ENCODE measurements at regions not wholly inside any gene's neighbourhood (a gene's known extent, or its start where the extent isn't known, plus 50 kb on each side); places are given as distances from the start of the nearest gene placed in this dataset.

DNA sequence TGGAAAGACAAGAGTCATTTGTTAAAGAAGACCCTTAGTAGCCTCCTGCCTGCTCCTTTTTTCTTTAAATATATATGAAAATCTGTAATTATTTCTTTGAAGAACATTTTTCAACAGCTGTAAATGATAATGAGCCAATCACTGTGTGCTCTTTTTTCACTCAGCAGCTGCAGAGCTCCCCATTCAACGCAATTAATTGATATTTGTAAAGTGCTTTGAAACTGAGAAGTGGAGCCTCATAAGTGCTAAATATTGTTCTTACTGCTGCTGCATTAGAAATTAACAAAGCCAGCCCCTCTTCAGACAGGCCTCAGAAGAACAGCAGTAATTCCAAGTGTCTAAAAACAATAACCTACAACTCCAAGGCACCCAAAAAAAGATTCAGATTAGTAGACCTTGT lies 224.3 kb downstream of the GXYLT1 start:
- TF ChIP-seq, protein P1, sequence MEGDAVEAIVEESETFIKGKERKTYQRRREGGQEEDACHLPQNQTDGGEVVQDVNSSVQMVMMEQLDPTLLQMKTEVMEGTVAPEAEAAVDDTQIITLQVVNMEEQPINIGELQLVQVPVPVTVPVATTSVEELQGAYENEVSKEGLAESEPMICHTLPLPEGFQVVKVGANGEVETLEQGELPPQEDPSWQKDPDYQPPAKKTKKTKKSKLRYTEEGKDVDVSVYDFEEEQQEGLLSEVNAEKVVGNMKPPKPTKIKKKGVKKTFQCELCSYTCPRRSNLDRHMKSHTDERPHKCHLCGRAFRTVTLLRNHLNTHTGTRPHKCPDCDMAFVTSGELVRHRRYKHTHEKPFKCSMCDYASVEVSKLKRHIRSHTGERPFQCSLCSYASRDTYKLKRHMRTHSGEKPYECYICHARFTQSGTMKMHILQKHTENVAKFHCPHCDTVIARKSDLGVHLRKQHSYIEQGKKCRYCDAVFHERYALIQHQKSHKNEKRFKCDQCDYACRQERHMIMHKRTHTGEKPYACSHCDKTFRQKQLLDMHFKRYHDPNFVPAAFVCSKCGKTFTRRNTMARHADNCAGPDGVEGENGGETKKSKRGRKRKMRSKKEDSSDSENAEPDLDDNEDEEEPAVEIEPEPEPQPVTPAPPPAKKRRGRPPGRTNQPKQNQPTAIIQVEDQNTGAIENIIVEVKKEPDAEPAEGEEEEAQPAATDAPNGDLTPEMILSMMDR (IDR thresholded peaks at IDR 0.05; ENCODE audit: partially characterized antibody, unreplicated experiment): no peak
- H3K9me3 Mint-ChIP-seq (ENCODE audit: unreplicated experiment): no peaks in the 10 kb centered on the region
- no peaks in the 10 kb centered on the region for H3K36me3 Mint-ChIP-seq (ENCODE audit: unreplicated experiment)

GRCh38 chr12:41919526-41920261 lies 225.0 kb downstream of the GXYLT1 start:
- Mint-ChIP-seq H3K9me3 (ENCODE audit: unreplicated experiment) (no peaks in the 10 kb centered on the region), H3K27ac (ENCODE audit: unreplicated experiment) (peak overlapping the region; percentile 96), H3K4me1 (ENCODE audit: low read depth, unreplicated experiment) (peaks cover 34% of the 10 kb centered on the region), H3K27me3 (ENCODE audit: unreplicated experiment) (peaks cover 9% of the 10 kb centered on the region), H3K36me3 (ENCODE audit: unreplicated experiment) (no peaks in the 10 kb centered on the region), H3K4me3 (ENCODE audit: unreplicated experiment) (peak overlapping the region; percentile 83)
- TF ChIP-seq, protein P1 (IDR thresholded peaks at IDR 0.05; ENCODE audit: partially characterized antibody, unreplicated experiment): no peak
- no peak for DNase-seq

More for the DNA sequence above, 224.3 kb downstream of the GXYLT1 start:
- H3K4me3 Mint-ChIP-seq (ENCODE audit: unreplicated experiment): peak overlapping the region; percentile 34
- no peak for DNase-seq
- H3K27me3 Mint-ChIP-seq (ENCODE audit: unreplicated experiment): peaks cover 9% of the 10 kb centered on the region
- peak overlapping the region; percentile 96 for H3K27ac Mint-ChIP-seq (ENCODE audit: unreplicated experiment)
- peaks cover 34% of the 10 kb centered on the region for H3K4me1 Mint-ChIP-seq (ENCODE audit: low read depth, unreplicated experiment)

DNA sequence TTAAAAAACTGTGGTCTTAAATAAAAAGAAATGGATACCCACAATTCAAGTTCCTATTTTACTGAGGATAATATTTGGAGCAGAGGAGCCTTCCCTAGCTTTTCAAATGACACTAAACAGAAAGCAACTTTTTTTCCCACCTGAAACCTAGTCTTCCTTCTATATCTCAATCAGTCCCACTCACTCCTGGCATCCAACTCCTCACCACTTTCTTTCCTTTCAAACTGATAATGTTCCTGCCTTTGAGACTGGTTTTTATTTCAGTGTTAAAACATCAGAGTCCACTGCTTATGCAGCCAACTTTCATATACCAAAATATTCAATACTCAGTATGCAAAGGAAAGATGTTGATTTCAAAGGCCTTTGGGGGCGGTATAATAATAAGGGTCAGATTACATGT lies 225.6 kb downstream of the GXYLT1 start:
- Mint-ChIP-seq H3K27ac (ENCODE audit: unreplicated experiment) (peak overlapping the region; percentile 96), H3K27me3 (ENCODE audit: unreplicated experiment) (peaks cover 9% of the 10 kb centered on the region), H3K4me1 (ENCODE audit: low read depth, unreplicated experiment) (peaks cover 34% of the 10 kb centered on the region), H3K4me3 (ENCODE audit: unreplicated experiment) (peak overlapping the region; percentile 70), H3K9me3 (ENCODE audit: unreplicated experiment) (no peaks in the 10 kb centered on the region), H3K36me3 (ENCODE audit: unreplicated experiment) (no peaks in the 10 kb centered on the region)
- TF ChIP-seq, protein P1 (IDR thresholded peaks at IDR 0.05; ENCODE audit: partially characterized antibody, unreplicated experiment): no peak
- no peak for DNase-seq

DNA sequence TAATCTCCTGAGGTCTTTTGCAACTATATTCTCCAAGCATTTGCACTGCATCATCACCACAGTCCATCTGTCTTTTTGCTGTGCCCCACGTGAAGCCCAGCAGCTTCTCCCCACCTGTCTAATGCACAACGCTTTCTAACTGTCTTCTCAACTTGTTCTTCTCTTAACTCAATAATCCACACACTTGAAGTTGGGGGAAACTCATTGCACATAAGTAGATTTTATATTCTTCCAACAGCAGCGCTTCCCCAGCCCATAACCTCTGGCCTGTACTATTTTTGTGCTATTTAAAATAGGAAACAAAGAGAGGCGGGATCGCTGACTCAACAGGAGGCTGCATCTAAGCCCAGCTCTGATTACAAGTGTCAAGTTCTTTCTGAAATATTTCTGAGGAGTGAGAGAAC lies 226.7 kb downstream of the GXYLT1 start:
- H3K27me3 Mint-ChIP-seq (ENCODE audit: unreplicated experiment): peaks cover 9% of the 10 kb centered on the region
- H3K36me3 Mint-ChIP-seq (ENCODE audit: unreplicated experiment): no peaks in the 10 kb centered on the region
- no peak for DNase-seq
- peaks cover 34% of the 10 kb centered on the region for H3K4me1 Mint-ChIP-seq (ENCODE audit: low read depth, unreplicated experiment)
- peak overlapping the region; percentile 90 for H3K27ac Mint-ChIP-seq (ENCODE audit: unreplicated experiment)
- TF ChIP-seq, protein P1 (IDR thresholded peaks at IDR 0.05; ENCODE audit: partially characterized antibody, unreplicated experiment): no peak
- peak overlapping the region; percentile 25 for H3K4me3 Mint-ChIP-seq (ENCODE audit: unreplicated experiment)
- no peaks in the 10 kb centered on the region for H3K9me3 Mint-ChIP-seq (ENCODE audit: unreplicated experiment)

DNA sequence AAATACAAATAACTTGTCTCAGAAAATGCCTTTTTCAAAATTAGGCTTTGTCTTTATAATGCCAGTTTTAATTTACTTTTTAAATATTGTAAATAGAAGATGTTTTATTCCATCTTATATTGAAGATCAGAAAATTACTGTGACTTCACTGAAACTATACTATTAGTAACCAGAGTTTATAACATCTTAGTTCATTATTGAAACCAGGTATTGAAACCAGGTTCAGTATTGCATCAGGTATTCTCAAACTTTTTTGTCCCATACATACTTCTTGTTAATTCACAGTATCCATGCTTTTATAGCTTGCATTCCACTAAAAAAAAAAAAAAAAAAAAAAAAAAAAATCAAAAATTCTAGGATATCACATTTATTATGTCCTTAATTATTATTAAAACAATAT lies 227.5 kb downstream of the GXYLT1 start:
- H3K4me3 Mint-ChIP-seq (ENCODE audit: unreplicated experiment): no peak overlapping the region
- H3K27ac Mint-ChIP-seq (ENCODE audit: unreplicated experiment): no peak overlapping the region
- peaks cover 9% of the 10 kb centered on the region for H3K27me3 Mint-ChIP-seq (ENCODE audit: unreplicated experiment)
- no peaks in the 10 kb centered on the region for H3K9me3 Mint-ChIP-seq (ENCODE audit: unreplicated experiment)
- H3K4me1 Mint-ChIP-seq (ENCODE audit: low read depth, unreplicated experiment): peaks cover 34% of the 10 kb centered on the region
- TF ChIP-seq, protein P1 (IDR thresholded peaks at IDR 0.05; ENCODE audit: partially characterized antibody, unreplicated experiment): no peak
- no peaks in the 10 kb centered on the region for H3K36me3 Mint-ChIP-seq (ENCODE audit: unreplicated experiment)
- no peak for DNase-seq

All from glutamatergic neuron (in vitro differentiated cells).